HL-60 (cell line): ENCODE measurements at regions not wholly inside any gene's neighbourhood (a gene's known extent, or its start where the extent isn't known, plus 50 kb on each side); places are given as distances from the start of the nearest gene placed in this dataset.

Experiments
- GABPA ChIP-seq: IDR thresholded peaks from 2 replicates; pipeline ENCODE4 v1.6.1; 2012; ENCODE audit warnings: low read depth
- TF ChIP-seq, protein P1 (sequence below): IDR thresholded peaks from one replicate; pipeline ENCODE4 v1.5.1; 2011; ENCODE audit warnings: low read length, control low read depth, inconsistent platforms; ENCODE audit not compliant: insufficient read depth

- TF ChIP-seq, protein P1, sequence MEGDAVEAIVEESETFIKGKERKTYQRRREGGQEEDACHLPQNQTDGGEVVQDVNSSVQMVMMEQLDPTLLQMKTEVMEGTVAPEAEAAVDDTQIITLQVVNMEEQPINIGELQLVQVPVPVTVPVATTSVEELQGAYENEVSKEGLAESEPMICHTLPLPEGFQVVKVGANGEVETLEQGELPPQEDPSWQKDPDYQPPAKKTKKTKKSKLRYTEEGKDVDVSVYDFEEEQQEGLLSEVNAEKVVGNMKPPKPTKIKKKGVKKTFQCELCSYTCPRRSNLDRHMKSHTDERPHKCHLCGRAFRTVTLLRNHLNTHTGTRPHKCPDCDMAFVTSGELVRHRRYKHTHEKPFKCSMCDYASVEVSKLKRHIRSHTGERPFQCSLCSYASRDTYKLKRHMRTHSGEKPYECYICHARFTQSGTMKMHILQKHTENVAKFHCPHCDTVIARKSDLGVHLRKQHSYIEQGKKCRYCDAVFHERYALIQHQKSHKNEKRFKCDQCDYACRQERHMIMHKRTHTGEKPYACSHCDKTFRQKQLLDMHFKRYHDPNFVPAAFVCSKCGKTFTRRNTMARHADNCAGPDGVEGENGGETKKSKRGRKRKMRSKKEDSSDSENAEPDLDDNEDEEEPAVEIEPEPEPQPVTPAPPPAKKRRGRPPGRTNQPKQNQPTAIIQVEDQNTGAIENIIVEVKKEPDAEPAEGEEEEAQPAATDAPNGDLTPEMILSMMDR = no peak
- TF ChIP-seq GABPA = no peak
Measured at GRCh38 chr4:189098932-189099696, 841.6 kb upstream of the FRG1 start.
